Gastrocnemius medialis (tissue), 4 donors: ENCODE measurements at regions not wholly inside any gene's neighbourhood (a gene's known extent, or its start where the extent isn't known, plus 50 kb on each side); places are given as distances from the start of the nearest gene placed in this dataset.

Experiments
- POLR2A ChIP-seq, 2 donors: fragments of 450-650 bp; IDR thresholded peaks; one replicate each; pipeline ENCODE4 v1.6.1; 2017; ENCODE audit warnings: antibody characterized with exemption in 2 of 2, mild to moderate bottlenecking in 2 of 2, moderate library complexity in 2 of 2
- TF ChIP-seq, protein P1 (sequence below), 5 experiments: fragments of 450-650 bp in 3 of 5; fragments of 200-600 bp in 2 of 5; sonication (generic) in 2 of 5; IDR thresholded peaks in 4 of 5; conservative IDR thresholded peaks in 1 of 5; 1 replicate in 4 of 5; 2 replicates in 1 of 5; pipeline ENCODE4 v1.5.1; 2016 to 2019; ENCODE audit warnings: antibody characterized with exemption in 5 of 5, mild to moderate bottlenecking in 3 of 5, moderate library complexity in 3 of 5

DNA sequence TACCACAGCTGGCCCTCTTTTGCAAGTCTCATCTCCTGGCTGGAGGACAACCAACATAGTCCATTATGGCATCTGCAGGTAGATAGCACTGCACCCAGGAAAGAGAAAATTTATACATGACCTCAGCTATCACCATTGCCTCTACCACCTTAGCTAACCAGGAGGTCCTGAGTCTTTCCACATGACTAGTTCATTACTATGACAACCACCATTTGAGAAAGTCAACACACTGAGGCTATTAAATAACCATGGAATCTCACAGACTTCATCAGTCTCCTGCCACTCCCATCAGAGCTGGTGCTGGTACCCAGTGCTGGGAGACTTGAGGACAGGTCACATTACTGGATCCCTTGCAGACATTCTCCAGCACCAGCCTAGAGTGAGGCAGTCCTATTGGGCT lies 285.9 kb downstream of the GBA3 start:
- no peak for TF ChIP-seq POLR2A (IDR thresholded peaks at IDR 0.05)
- TF ChIP-seq, protein P1, sequence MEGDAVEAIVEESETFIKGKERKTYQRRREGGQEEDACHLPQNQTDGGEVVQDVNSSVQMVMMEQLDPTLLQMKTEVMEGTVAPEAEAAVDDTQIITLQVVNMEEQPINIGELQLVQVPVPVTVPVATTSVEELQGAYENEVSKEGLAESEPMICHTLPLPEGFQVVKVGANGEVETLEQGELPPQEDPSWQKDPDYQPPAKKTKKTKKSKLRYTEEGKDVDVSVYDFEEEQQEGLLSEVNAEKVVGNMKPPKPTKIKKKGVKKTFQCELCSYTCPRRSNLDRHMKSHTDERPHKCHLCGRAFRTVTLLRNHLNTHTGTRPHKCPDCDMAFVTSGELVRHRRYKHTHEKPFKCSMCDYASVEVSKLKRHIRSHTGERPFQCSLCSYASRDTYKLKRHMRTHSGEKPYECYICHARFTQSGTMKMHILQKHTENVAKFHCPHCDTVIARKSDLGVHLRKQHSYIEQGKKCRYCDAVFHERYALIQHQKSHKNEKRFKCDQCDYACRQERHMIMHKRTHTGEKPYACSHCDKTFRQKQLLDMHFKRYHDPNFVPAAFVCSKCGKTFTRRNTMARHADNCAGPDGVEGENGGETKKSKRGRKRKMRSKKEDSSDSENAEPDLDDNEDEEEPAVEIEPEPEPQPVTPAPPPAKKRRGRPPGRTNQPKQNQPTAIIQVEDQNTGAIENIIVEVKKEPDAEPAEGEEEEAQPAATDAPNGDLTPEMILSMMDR (IDR thresholded peaks at IDR 0.05 in 4 of 5, conservative IDR thresholded peaks at IDR 0.05 in 1 of 5) = no peak
